H9 (cell line): ENCODE measurements at regions not wholly inside any gene's neighbourhood (a gene's known extent, or its start where the extent isn't known, plus 50 kb on each side); places are given as distances from the start of the nearest gene placed in this dataset.

Experiments used
- DNase-seq: peaks from one replicate; pipeline ENCODE4 v3.0.0-alpha.2; 2017
- H2AFZ ChIP-seq: one replicate; pipeline ENCODE4 v1.6.1; 2013; ENCODE audit warnings: mild to moderate bottlenecking, low read length, control low read depth, moderate library complexity
- H2AK5ac ChIP-seq: 2 replicates; pipeline ENCODE4 v1.6.1; 2013; ENCODE audit warnings: low read length, control low read depth, mixed read lengths; ENCODE audit not compliant: insufficient read length
- H2BK120ac ChIP-seq: one replicate; pipeline ENCODE4 v1.6.1; 2013; ENCODE audit warnings: low read depth, mild to moderate bottlenecking, low read length, control low read depth, inconsistent platforms; ENCODE audit not compliant: poor library complexity, severe bottlenecking
- H2BK12ac ChIP-seq: 2 replicates; pipeline ENCODE4 v1.6.1; 2013; ENCODE audit warnings: low read length, control low read depth, mixed read lengths, low read depth; ENCODE audit not compliant: insufficient read length
- H2BK15ac ChIP-seq: 2 replicates; pipeline ENCODE4 v1.6.1; 2013; ENCODE audit warnings: low read depth, low read length, control low read depth
- H2BK20ac ChIP-seq: one replicate; pipeline ENCODE4 v1.6.1; 2013; ENCODE audit warnings: low read depth, mild to moderate bottlenecking, low read length, control low read depth, inconsistent platforms; ENCODE audit not compliant: poor library complexity, severe bottlenecking
- H2BK5ac ChIP-seq: 2 replicates; pipeline ENCODE4 v1.6.1; 2013; ENCODE audit warnings: low read length, control low read depth, mixed read lengths; ENCODE audit not compliant: insufficient read length
- H3K14ac ChIP-seq: 2 replicates; pipeline ENCODE4 v1.6.1; 2013; ENCODE audit warnings: low read length, control low read depth; ENCODE audit not compliant: insufficient read depth
- H3K18ac ChIP-seq: 2 replicates; pipeline ENCODE4 v1.6.1; 2013; ENCODE audit warnings: low read depth, mild to moderate bottlenecking, mixed read lengths, low read length, control low read depth; ENCODE audit not compliant: insufficient read length
- H3K23ac ChIP-seq: 2 replicates; pipeline ENCODE4 v1.6.1; 2013; ENCODE audit warnings: low read length, control low read depth, mixed read lengths, low read depth; ENCODE audit not compliant: insufficient read length
- H3K23me2 ChIP-seq: 2 replicates; pipeline ENCODE4 v1.6.1; 2013; ENCODE audit warnings: low read depth, mild to moderate bottlenecking, mixed read lengths, low read length, control low read depth; ENCODE audit not compliant: insufficient read length, poor library complexity, severe bottlenecking
- H3K27ac ChIP-seq: 2 replicates; pipeline ENCODE4 v1.5.1; 2013; ENCODE audit warnings: low read length, control low read depth, mixed read lengths, low read depth; ENCODE audit not compliant: insufficient read length
- H3K27me3 ChIP-seq: 2 replicates; pipeline ENCODE4 v1.6.1; 2013; ENCODE audit warnings: low read length, control low read depth, inconsistent platforms; ENCODE audit not compliant: insufficient read depth
- H3K4ac ChIP-seq: 2 replicates; pipeline ENCODE4 v1.6.1; 2013; ENCODE audit warnings: low read depth, mild to moderate bottlenecking, control low read depth, inconsistent platforms, low read length, moderate library complexity
- H3K4me1 ChIP-seq: 2 replicates; pipeline ENCODE4 v1.6.1; 2013; ENCODE audit warnings: low read length, control low read depth, inconsistent platforms; ENCODE audit not compliant: insufficient read depth
- H3K4me2 ChIP-seq: 2 replicates; pipeline ENCODE4 v1.6.1; 2013; ENCODE audit warnings: low read length, control low read depth, mixed read lengths; ENCODE audit not compliant: insufficient read length, insufficient read depth
- H3K56ac ChIP-seq: 2 replicates; pipeline ENCODE4 v1.6.1; 2013; ENCODE audit warnings: low read depth, mild to moderate bottlenecking, mixed read lengths, low read length, control low read depth; ENCODE audit not compliant: insufficient read length
- H3K79me1 ChIP-seq: 2 replicates; pipeline ENCODE4 v1.6.1; 2013; ENCODE audit warnings: low read depth, mild to moderate bottlenecking, moderate library complexity, low read length, control low read depth, inconsistent platforms; ENCODE audit not compliant: insufficient read depth, poor library complexity, severe bottlenecking
- H3K79me2 ChIP-seq: 2 replicates; pipeline ENCODE4 v1.6.1; 2013; ENCODE audit warnings: low read length, control low read depth, inconsistent platforms; ENCODE audit not compliant: insufficient read depth
- H3K9ac ChIP-seq: 2 replicates; pipeline ENCODE4 v1.6.1; 2013; ENCODE audit warnings: low read length, control low read depth, mixed read lengths; ENCODE audit not compliant: insufficient read length; ENCODE audit errors: extremely low read depth
- H3K9me3 ChIP-seq: one replicate; pipeline ENCODE4 v1.6.1; 2013; ENCODE audit warnings: low read depth, low read length, inconsistent platforms; ENCODE audit not compliant: control insufficient read depth
- H3T11ph ChIP-seq: one replicate; pipeline ENCODE4 v1.6.1; 2013; ENCODE audit warnings: mild to moderate bottlenecking, low read length, control low read depth, inconsistent platforms
- H4K20me1 ChIP-seq: one replicate; pipeline ENCODE4 v1.6.1; 2013; ENCODE audit not compliant: control insufficient read depth, insufficient read length, insufficient read depth
- H4K5ac ChIP-seq: 2 replicates; pipeline ENCODE4 v1.6.1; 2013; ENCODE audit warnings: low read depth, mild to moderate bottlenecking, mixed read lengths, low read length, control low read depth; ENCODE audit not compliant: insufficient read length
- H4K8ac ChIP-seq: replicated peaks from 2 replicates; pipeline ENCODE4 v1.6.1; 2013; ENCODE audit warnings: low read length, control low read depth, mixed read lengths, low read depth; ENCODE audit not compliant: insufficient read length
- H4K91ac ChIP-seq: 2 replicates; pipeline ENCODE4 v1.6.1; 2013; ENCODE audit warnings: low read depth, mild to moderate bottlenecking, moderate library complexity, mixed read lengths, low read length, control low read depth; ENCODE audit not compliant: insufficient read length
- H3K27ac Mint-ChIP-seq, 3 experiments: 2 replicates in 2 of 3; 3 replicates in 1 of 3; pipeline ENCODE4 v1.8.0; 2020 to 2021; ENCODE audit warnings: mixed read lengths in 3 of 3, mild to moderate bottlenecking in 1 of 3, moderate library complexity in 1 of 3
- H3K27me3 Mint-ChIP-seq: 2 replicates; pipeline ENCODE4 v1.8.0; 2021; ENCODE audit warnings: low read depth, mild to moderate bottlenecking, moderate library complexity, mixed read lengths
- H3K36me3 Mint-ChIP-seq, 3 experiments: 2 replicates in 2 of 3; 3 replicates in 1 of 3; pipeline ENCODE4 v1.8.0; 2020 to 2021; ENCODE audit warnings: low read depth in 3 of 3, mixed read lengths in 3 of 3; ENCODE audit not compliant: insufficient read depth in 1 of 3
- H3K4me1 Mint-ChIP-seq, 2 experiments: 2 replicates each; pipeline ENCODE4 v1.8.0; 2020; ENCODE audit warnings: mixed read lengths in 2 of 2
- H3K4me3 Mint-ChIP-seq, 2 experiments: 2 replicates in 1 of 2; 3 replicates in 1 of 2; pipeline ENCODE4 v1.8.0; 2020 to 2021; ENCODE audit warnings: mild to moderate bottlenecking in 2 of 2, mixed read lengths in 2 of 2, moderate library complexity in 1 of 2
- H3K9me3 Mint-ChIP-seq, 2 experiments: 2 replicates in 1 of 2; 3 replicates in 1 of 2; pipeline ENCODE4 v1.8.0; 2020; ENCODE audit warnings: mild to moderate bottlenecking in 2 of 2, mixed read lengths in 2 of 2, moderate library complexity in 1 of 2
- WGBS: extraction: QIAGEN DNeasy Blood & Tissue Kit; methylation state at CpG from one replicate; pipeline ENCODE4 v1.1.7; 2013; ENCODE audit warnings: missing lambda C conversion rate, low lambda C conversion rate, mixed read lengths; ENCODE audit not compliant: insufficient read length; ENCODE audit errors: extremely low coverage; 5-methylcytosine and 5-hydroxymethylcytosine counted together
- TF ChIP-seq, protein P1 (sequence below): fragments of 200-600 bp; sonication (generic); conservative IDR thresholded peaks from 3 replicates; pipeline ENCODE4 v1.8.0; 2021; ENCODE audit warnings: antibody characterized with exemption, mild to moderate bottlenecking

- WGBS = no CpG with 5 or more reads among the region's 2 CpGs
- Histone ChIP-seq H2BK12ac (no peak overlapping the region), H3T11ph (no peak overlapping the region), H3K23me2 (no peaks in the 10 kb centered on the region), H3K18ac (no peak overlapping the region), H3K79me2 (no peaks in the 10 kb centered on the region), H3K4me1 (no peaks in the 10 kb centered on the region), H2BK120ac (no peak overlapping the region), H3K9ac (no peak overlapping the region), H3K56ac (no peak overlapping the region), H2BK20ac (no peak overlapping the region), H3K23ac (no peak overlapping the region), H3K9me3 (no peaks in the 10 kb centered on the region), H2BK5ac (no peak overlapping the region), H4K5ac (no peak overlapping the region), H4K8ac (no peak overlapping the region), H2BK15ac (no peak overlapping the region), H3K27ac (no peak overlapping the region), H3K14ac (no peak overlapping the region), H4K20me1 (no peaks in the 10 kb centered on the region), H3K79me1 (no peaks in the 10 kb centered on the region), H4K91ac (no peak overlapping the region), H2AK5ac (no peak overlapping the region), H2AFZ (no peak overlapping the region), H3K4ac (no peak overlapping the region), H3K27me3 (no peaks in the 10 kb centered on the region), H3K4me2 (no peak overlapping the region)
- no peak for DNase-seq
- no peak overlapping the region for H3K4me3 Mint-ChIP-seq
- H3K4me1 Mint-ChIP-seq = no peaks in the 10 kb centered on the region
- no peaks in the 10 kb centered on the region; a peak in 1 of 7 replicates for H3K36me3 Mint-ChIP-seq
- no peaks in the 10 kb centered on the region for H3K9me3 Mint-ChIP-seq
- TF ChIP-seq, protein P1, sequence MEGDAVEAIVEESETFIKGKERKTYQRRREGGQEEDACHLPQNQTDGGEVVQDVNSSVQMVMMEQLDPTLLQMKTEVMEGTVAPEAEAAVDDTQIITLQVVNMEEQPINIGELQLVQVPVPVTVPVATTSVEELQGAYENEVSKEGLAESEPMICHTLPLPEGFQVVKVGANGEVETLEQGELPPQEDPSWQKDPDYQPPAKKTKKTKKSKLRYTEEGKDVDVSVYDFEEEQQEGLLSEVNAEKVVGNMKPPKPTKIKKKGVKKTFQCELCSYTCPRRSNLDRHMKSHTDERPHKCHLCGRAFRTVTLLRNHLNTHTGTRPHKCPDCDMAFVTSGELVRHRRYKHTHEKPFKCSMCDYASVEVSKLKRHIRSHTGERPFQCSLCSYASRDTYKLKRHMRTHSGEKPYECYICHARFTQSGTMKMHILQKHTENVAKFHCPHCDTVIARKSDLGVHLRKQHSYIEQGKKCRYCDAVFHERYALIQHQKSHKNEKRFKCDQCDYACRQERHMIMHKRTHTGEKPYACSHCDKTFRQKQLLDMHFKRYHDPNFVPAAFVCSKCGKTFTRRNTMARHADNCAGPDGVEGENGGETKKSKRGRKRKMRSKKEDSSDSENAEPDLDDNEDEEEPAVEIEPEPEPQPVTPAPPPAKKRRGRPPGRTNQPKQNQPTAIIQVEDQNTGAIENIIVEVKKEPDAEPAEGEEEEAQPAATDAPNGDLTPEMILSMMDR = no peak
- no peak overlapping the region for H3K27ac Mint-ChIP-seq
- no peaks in the 10 kb centered on the region for H3K27me3 Mint-ChIP-seq
Observed at GRCh38 chr5:62112689-62113228, 193.2 kb upstream of the KIF2A start.
